GM21723 (cell line): ENCODE measurements at regions not wholly inside any gene's neighbourhood (a gene's known extent, or its start where the extent isn't known, plus 50 kb on each side); places are given as distances from the start of the nearest gene placed in this dataset.

Experiments used
- ATAC-seq: cut with Tn5 transposase; IDR thresholded peaks from one replicate; pipeline ENCODE4 v1.9.1; 2021; ENCODE audit warnings: mild to moderate bottlenecking, moderate library complexity; ENCODE audit not compliant: unreplicated experiment

GRCh38 chr9:89953824-89954615 lies 349.2 kb downstream of the GADD45G start:
- no peak for ATAC-seq

- no peak for ATAC-seq
These were observed 350.3 kb downstream of the GADD45G start for GRCh38 chr9:89955144-89955543.

GRCh38 chr9:89955626-89956025 lies 350.8 kb downstream of the GADD45G start:
- ATAC-seq = no peak

- no peak for ATAC-seq
These were observed 351.5 kb downstream of the GADD45G start for GRCh38 chr9:89956331-89956730.

- ATAC-seq = no peak
These were observed 352.1 kb downstream of the GADD45G start for GRCh38 chr9:89956907-89957306.

GRCh38 chr9:89958086-89958485 lies 353.3 kb downstream of the GADD45G start:
- no peak for ATAC-seq

- no peak for ATAC-seq
These were observed 357.0 kb downstream of the GADD45G start for GRCh38 chr9:89961616-89962341.

- ATAC-seq = no peak
These were observed 358.5 kb downstream of the GADD45G start for GRCh38 chr9:89963280-89963679.

- no peak for ATAC-seq
These were observed 362.7 kb downstream of the GADD45G start for GRCh38 chr9:89967527-89967926.

GRCh38 chr9:89969156-89969675 lies 364.4 kb downstream of the GADD45G start:
- ATAC-seq = no peak

- ATAC-seq = no peak
These were observed 365.2 kb downstream of the GADD45G start for GRCh38 chr9:89969881-89970639.

- ATAC-seq = no peak
These were observed 365.9 kb downstream of the GADD45G start for GRCh38 chr9:89970701-89971100.

- ATAC-seq = no peak
These were observed 367.7 kb downstream of the GADD45G start for GRCh38 chr9:89972535-89972934.

- no peak for ATAC-seq
These were observed 369.8 kb downstream of the GADD45G start for GRCh38 chr9:89974582-89974981.

- ATAC-seq = no peak
These were observed 370.2 kb downstream of the GADD45G start for GRCh38 chr9:89975024-89975423.

- no peak for ATAC-seq
These were observed 370.8 kb downstream of the GADD45G start for GRCh38 chr9:89975630-89976029.

- ATAC-seq = no peak
These were observed 373.4 kb downstream of the GADD45G start for GRCh38 chr9:89978185-89978584.

- ATAC-seq = no peak
These were observed 375.8 kb downstream of the GADD45G start for GRCh38 chr9:89980600-89980999.

- no peak for ATAC-seq
These were observed 377.2 kb downstream of the GADD45G start for GRCh38 chr9:89982016-89982415.

GRCh38 chr9:89983411-89983810 lies 378.6 kb downstream of the GADD45G start:
- ATAC-seq = no peak

GRCh38 chr9:89984214-89984613 lies 379.4 kb downstream of the GADD45G start:
- no peak for ATAC-seq
